ENCODE measurements at regions not wholly inside any gene's neighbourhood (a gene's known extent, or its start where the extent isn't known, plus 50 kb on each side); places are given as distances from the start of the nearest gene placed in this dataset.

GRCh38 chr2:193670478-193670877, 1475.7 kb upstream of the TMEFF2 start:
- Histone ChIP-seq H3K9me3 (ENCODE audit: control insufficient read depth, insufficient read depth, low read depth, low read length) (no peaks in the 10 kb centered on the region), H3K27ac (ENCODE audit: extremely low read depth, low read depth, low read length) (no peak overlapping the region), H3K4me3 (ENCODE audit: low read depth, low read length) (no peak overlapping the region), H3K4me1 (ENCODE audit: control insufficient read depth, insufficient read depth, low read length) (no peaks in the 10 kb centered on the region), H3K36me3 (ENCODE audit: control insufficient read depth in 2 of 2, insufficient read depth in 1 of 2, low read length in 2 of 2) (no peaks in the 10 kb centered on the region)
- ChIA-PET POLR2A (no interaction called here), CTCF (no interaction called here)
- TF ChIP-seq ZNF768 (tag by site-specific recombination; IDR thresholded peaks at IDR 0.05), result no peak
- no peak for TF ChIP-seq ZNF362 (tag by site-specific recombination; IDR thresholded peaks at IDR 0.05)
- TF ChIP-seq WT1 (tag by site-specific recombination; IDR thresholded peaks at IDR 0.05), result no peak
- TF ChIP-seq ZBTB44 (tag by site-specific recombination; IDR thresholded peaks at IDR 0.05), result no peak
- no peak for TF ChIP-seq ZNF48 (tag by site-specific recombination; IDR thresholded peaks at IDR 0.05)
- TF ChIP-seq MZF1 (tag by site-specific recombination; IDR thresholded peaks at IDR 0.05; ENCODE audit: borderline replicate concordance), result no peak
- TF ChIP-seq ZNF24 (tag by site-specific recombination; IDR thresholded peaks at IDR 0.05), result no peak
- no peak for TF ChIP-seq ZNF2 (tag by site-specific recombination; IDR thresholded peaks at IDR 0.05)
- TF ChIP-seq ZNF112 (tag by site-specific recombination; IDR thresholded peaks at IDR 0.05), result no peak
- TF ChIP-seq ZNF692 (tag by site-specific recombination; IDR thresholded peaks at IDR 0.05), result no peak
- TF ChIP-seq ZNF280C (tag by site-specific recombination; IDR thresholded peaks at IDR 0.05), result no peak
- TF ChIP-seq ZNF555 (tag by site-specific recombination; conservative IDR thresholded peaks at IDR 0.05), result no peak
- TF ChIP-seq ZNF560 (tag by site-specific recombination; IDR thresholded peaks at IDR 0.05; ENCODE audit: borderline replicate concordance), result no peak
- TF ChIP-seq AEBP2 (tag by site-specific recombination; IDR thresholded peaks at IDR 0.05; ENCODE audit: borderline replicate concordance), result no peak
- no peak for TF ChIP-seq ZNF140 (tag by site-specific recombination; IDR thresholded peaks at IDR 0.05)
- no peak for TF ChIP-seq ZNF16 (tag by site-specific recombination; IDR thresholded peaks at IDR 0.05; ENCODE audit: low read depth)

- ChIA-PET CTCF (no interaction called here), POLR2A (no interaction called here)
- Histone ChIP-seq H3K36me3 (ENCODE audit: control insufficient read depth in 2 of 2, insufficient read depth in 1 of 2, low read length in 2 of 2) (no peaks in the 10 kb centered on the region), H3K4me1 (ENCODE audit: control insufficient read depth, insufficient read depth, low read length) (no peaks in the 10 kb centered on the region), H3K27ac (ENCODE audit: extremely low read depth, low read depth, low read length) (no peak overlapping the region), H3K9me3 (ENCODE audit: control insufficient read depth, insufficient read depth, low read depth, low read length) (no peaks in the 10 kb centered on the region), H3K4me3 (ENCODE audit: low read depth, low read length) (no peak overlapping the region)
- TF ChIP-seq GFI1B (tag by site-specific recombination; IDR thresholded peaks at IDR 0.05), result no peak
- no peak for TF ChIP-seq ZNF791 (tag by site-specific recombination; IDR thresholded peaks at IDR 0.05)
- TF ChIP-seq ZNF175 (tag by site-specific recombination; IDR thresholded peaks at IDR 0.05), result no peak
- TF ChIP-seq ZNF37A (tag by site-specific recombination; IDR thresholded peaks at IDR 0.05), result no peak
- no peak for TF ChIP-seq OVOL3 (tag by site-specific recombination; IDR thresholded peaks at IDR 0.05)
- TF ChIP-seq ZNF473 (tag by site-specific recombination; IDR thresholded peaks at IDR 0.05), result no peak
- TF ChIP-seq ZNF350 (tag by site-specific recombination; IDR thresholded peaks at IDR 0.05), result no peak
- TF ChIP-seq ZNF76 (tag by site-specific recombination; IDR thresholded peaks at IDR 0.05; ENCODE audit: borderline replicate concordance, low read depth), result no peak
- TF ChIP-seq ZNF132 (tag by site-specific recombination; IDR thresholded peaks at IDR 0.05; ENCODE audit: borderline replicate concordance), result no peak
- TF ChIP-seq GLI4 (tag by site-specific recombination; IDR thresholded peaks at IDR 0.05), result no peak
- no peak for TF ChIP-seq ZNF48 (tag by site-specific recombination; IDR thresholded peaks at IDR 0.05)
- TF ChIP-seq ZNF169 (tag by site-specific recombination; IDR thresholded peaks at IDR 0.05), result no peak
- TF ChIP-seq KLF1 (tag by site-specific recombination; IDR thresholded peaks at IDR 0.05), result no peak
- TF ChIP-seq ZNF843 (tag by site-specific recombination; IDR thresholded peaks at IDR 0.05), result no peak
Observed at GRCh38 chr2:193668557-193669323, 1474.0 kb upstream of the TMEFF2 start.
